WTC11 (cell line): ENCODE measurements at regions not wholly inside any gene's neighbourhood (a gene's known extent, or its start where the extent isn't known, plus 50 kb on each side); places are given as distances from the start of the nearest gene placed in this dataset.

ENCODE experiments used
- CTCF ChIP-seq: fragments of 200-600 bp; IDR thresholded peaks from 2 replicates; pipeline ENCODE4 v1.8.0; 2022; ENCODE audit warnings: antibody characterized with exemption
- JUN ChIP-seq: sonication (generic); formaldehyde crosslinking; IDR thresholded peaks from 2 replicates; pipeline ENCODE4 v1.8.0; 2023; ENCODE audit warnings: mild to moderate bottlenecking, missing genetic modification reagents
- NR2C2 ChIP-seq: sonication (generic); formaldehyde crosslinking; IDR thresholded peaks from 2 replicates; pipeline ENCODE4 v1.8.0; 2022; ENCODE audit warnings: mild to moderate bottlenecking, missing genetic modification reagents

GRCh38 chr19:31611046-31611877 is 262.0 kb upstream of the TSHZ3 start:
- TF ChIP-seq NR2C2 (CRISPR knock-in tag) (no peak), CTCF (no peak), JUN (CRISPR knock-in tag) (no peak)
